B cell (primary cell): ENCODE measurements at regions not wholly inside any gene's neighbourhood (a gene's known extent, or its start where the extent isn't known, plus 50 kb on each side); places are given as distances from the start of the nearest gene placed in this dataset.

ENCODE experiments used
- ATAC-seq: fragments of 200-7000 bp; cut with Tn5 transposase; one replicate; pipeline ENCODE4 v1.10.0; 2021; ENCODE audit warnings: low read depth, mild to moderate bottlenecking, moderate number of reproducible peaks, moderate library complexity
- CTCF ChIA-PET: fragments of 350-600 bp; sonication (Branson Sonifier 250); formaldehyde crosslinking; loops from one replicate; lab custom pipeline; 2021; ENCODE audit warnings: antibody characterized with exemption, inconsistent platforms; lab: Charles Lee
- POLR2A ChIA-PET: fragments of 350-600 bp; sonication (Branson Sonifier 250); formaldehyde crosslinking; loops from one replicate; lab custom pipeline; 2021; ENCODE audit warnings: antibody characterized with exemption; lab: Charles Lee
- DNase-seq: peaks from one replicate; pipeline ENCODE4 v3.0.0; 2013
- H2AFZ ChIP-seq: 2 replicates; pipeline ENCODE4 v1.6.1; 2012; ENCODE audit warnings: mild to moderate bottlenecking, low read depth, low read length; ENCODE audit not compliant: insufficient read depth, poor library complexity, severe bottlenecking
- H3K27ac ChIP-seq, 2 donors: 1 replicate in 1 of 2; 2 replicates in 1 of 2; pipeline ENCODE4 v1.5.1; 2012 to 2013; ENCODE audit warnings: low read length in 2 of 2, mild to moderate bottlenecking in 2 of 2, moderate library complexity in 1 of 2
- H3K27me3 ChIP-seq, 4 experiments: fragments of 200-600 bp in 1 of 4; sonication (generic) in 1 of 4; replicated peaks in 1 of 4; 1 replicate in 2 of 4; 2 replicates in 2 of 4; pipeline versions ENCODE4 v1.6.1 to v1.7.0; 2013 to 2016; ENCODE audit warnings: low read length in 3 of 4, mild to moderate bottlenecking in 2 of 4, mixed read lengths in 1 of 4, moderate library complexity in 1 of 4; ENCODE audit not compliant: insufficient read depth in 4 of 4, control insufficient read depth in 3 of 4; ENCODE audit errors: control extremely low read depth in 1 of 4
- H3K36me3 ChIP-seq, 2 experiments: replicated peaks in 1 of 2; 1 replicate in 1 of 2; 2 replicates in 1 of 2; pipeline versions ENCODE4 v1.6.1 to v1.7.1; 2013; ENCODE audit warnings: low read length in 1 of 2; ENCODE audit not compliant: insufficient read depth in 2 of 2, control insufficient read depth in 1 of 2; ENCODE audit errors: control extremely low read depth in 1 of 2, extremely low read depth in 1 of 2
- H3K4me1 ChIP-seq, 2 donors: fragments of 200-600 bp in 1 of 2; sonication (generic) in 1 of 2; 1 replicate in 1 of 2; 2 replicates in 1 of 2; pipeline versions ENCODE4 v1.5.1 to v1.6.1; 2013 to 2017; ENCODE audit warnings: low read length in 2 of 2; ENCODE audit not compliant: control insufficient read depth in 2 of 2, insufficient read depth in 2 of 2
- H3K4me2 ChIP-seq: replicated peaks from 2 replicates; pipeline ENCODE3; 2012; ENCODE audit warnings: mild to moderate bottlenecking, low read depth, low read length; ENCODE audit not compliant: poor library complexity, severe bottlenecking
- H3K4me3 ChIP-seq, 5 experiments: fragments of 200-600 bp in 1 of 5; sonication (generic) in 1 of 5; 1 replicate in 3 of 5; 2 replicates in 2 of 5; pipeline versions ENCODE4 v1.5.1 to v1.7.0; 2011 to 2016; ENCODE audit warnings: low read length in 4 of 5, mild to moderate bottlenecking in 4 of 5, low read depth in 2 of 5, control low read depth in 1 of 5, moderate library complexity in 1 of 5; ENCODE audit not compliant: insufficient read depth in 1 of 5; ENCODE audit errors: control extremely low read depth in 1 of 5, extremely low read depth in 1 of 5
- H3K79me2 ChIP-seq: fragments of 200-600 bp; sonication (generic); one replicate; pipeline ENCODE4 v1.6.0; 2016; ENCODE audit warnings: low read length; ENCODE audit not compliant: control insufficient read depth, insufficient read depth
- H3K9ac ChIP-seq: fragments of 200-600 bp; sonication (generic); 2 replicates; pipeline ENCODE4 v1.6.1; 2017; ENCODE audit warnings: mild to moderate bottlenecking, low read length, moderate library complexity
- H3K9me3 ChIP-seq, 3 donors: one replicate each; pipeline versions ENCODE4 v1.6.1 to v1.7.1; 2013; ENCODE audit warnings: low read length in 2 of 3; ENCODE audit not compliant: control insufficient read depth in 2 of 3, insufficient read depth in 1 of 3; ENCODE audit errors: control extremely low read depth in 1 of 3
- H4K20me1 ChIP-seq: 2 replicates; pipeline ENCODE4 v1.6.0; 2012; ENCODE audit warnings: mild to moderate bottlenecking, low read length; ENCODE audit not compliant: insufficient read depth, control insufficient read depth, poor library complexity, severe bottlenecking
- H3K27ac Mint-ChIP-seq: one replicate; pipeline ENCODE4 v1.8.0; 2021; ENCODE audit warnings: mixed read lengths
- H3K27me3 Mint-ChIP-seq: one replicate; pipeline ENCODE4 v1.8.0; 2021; ENCODE audit warnings: mixed read lengths
- H3K4me1 Mint-ChIP-seq: one replicate; pipeline ENCODE4 v1.8.0; 2021; ENCODE audit warnings: mixed read lengths
- H3K4me3 Mint-ChIP-seq: one replicate; pipeline ENCODE4 v1.8.0; 2021; ENCODE audit warnings: mixed read lengths
- H3K9me3 Mint-ChIP-seq: one replicate; pipeline ENCODE4 v1.8.0; 2022; ENCODE audit warnings: mixed read lengths; ENCODE audit not compliant: insufficient read depth
- EZH2 ChIP-seq: IDR thresholded peaks from 2 replicates; pipeline ENCODE4 v1.6.1; 2012; ENCODE audit warnings: borderline replicate concordance, low read depth, mild to moderate bottlenecking, moderate library complexity, low read length; ENCODE audit not compliant: insufficient read depth, poor library complexity, severe bottlenecking
- WGBS: methylation state at CpG from one replicate; pipeline ENCODE4 v1.1.5; 2013; ENCODE audit warnings: missing lambda C conversion rate; ENCODE audit not compliant: insufficient coverage; 5-methylcytosine and 5-hydroxymethylcytosine counted together
- intact Hi-C: fragments of 100-400 bp; cut with micrococcal nuclease; formaldehyde crosslinking; loops from one replicate; pipeline ENCODE4 v1.10.0; 2022
- TF ChIP-seq, protein P1 (sequence below): fragments of 200-600 bp; IDR thresholded peaks from one replicate; pipeline ENCODE4 v1.8.0; 2022; ENCODE audit warnings: antibody characterized with exemption, mild to moderate bottlenecking

DNA sequence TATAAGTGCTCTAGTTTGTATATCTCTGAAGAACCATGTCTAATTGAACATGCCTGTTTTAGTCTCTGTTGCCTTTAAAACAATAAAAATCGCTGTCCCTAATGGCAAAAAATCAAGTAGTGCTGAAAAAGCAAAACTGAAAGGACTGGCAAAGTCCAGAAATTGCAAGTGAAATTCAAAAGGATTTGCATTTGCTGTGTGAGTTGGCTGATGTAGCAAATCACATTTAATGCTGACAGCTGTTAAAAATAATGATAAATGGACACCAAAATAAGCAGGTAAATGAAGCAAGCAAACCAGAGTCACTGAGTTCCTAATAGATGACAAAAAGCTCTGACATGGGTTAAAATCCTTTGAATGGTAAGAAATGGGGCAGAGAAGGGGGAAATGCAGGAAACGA is 874.1 kb downstream of the GRM8 start:
- Histone ChIP-seq H3K36me3 (no peaks in the 10 kb centered on the region), H3K4me1 (no peaks in the 10 kb centered on the region), H3K9ac (no peak overlapping the region), H3K4me2 (no peak overlapping the region), H3K4me3 (no peak overlapping the region), H3K79me2 (no peaks in the 10 kb centered on the region), H2AFZ (no peak overlapping the region), H3K9me3 (peaks cover 0 to 2% (median 0%) of the 10 kb centered on the region in 3 donors), H3K27me3 (no peaks in the 10 kb centered on the region), H3K27ac (no peak overlapping the region), H4K20me1 (no peaks in the 10 kb centered on the region)
- DNase-seq (no peak), ATAC-seq (no peak)
- 57% methylated on average over 1 of the region's 2 CpGs for WGBS
- H3K4me1 Mint-ChIP-seq, result no peaks in the 10 kb centered on the region
- ChIA-PET POLR2A (no interaction called here), CTCF (no interaction called here)
- no peak overlapping the region for H3K27ac Mint-ChIP-seq
- no peak overlapping the region for H3K4me3 Mint-ChIP-seq
- no peak for TF ChIP-seq EZH2
- TF ChIP-seq, protein P1, sequence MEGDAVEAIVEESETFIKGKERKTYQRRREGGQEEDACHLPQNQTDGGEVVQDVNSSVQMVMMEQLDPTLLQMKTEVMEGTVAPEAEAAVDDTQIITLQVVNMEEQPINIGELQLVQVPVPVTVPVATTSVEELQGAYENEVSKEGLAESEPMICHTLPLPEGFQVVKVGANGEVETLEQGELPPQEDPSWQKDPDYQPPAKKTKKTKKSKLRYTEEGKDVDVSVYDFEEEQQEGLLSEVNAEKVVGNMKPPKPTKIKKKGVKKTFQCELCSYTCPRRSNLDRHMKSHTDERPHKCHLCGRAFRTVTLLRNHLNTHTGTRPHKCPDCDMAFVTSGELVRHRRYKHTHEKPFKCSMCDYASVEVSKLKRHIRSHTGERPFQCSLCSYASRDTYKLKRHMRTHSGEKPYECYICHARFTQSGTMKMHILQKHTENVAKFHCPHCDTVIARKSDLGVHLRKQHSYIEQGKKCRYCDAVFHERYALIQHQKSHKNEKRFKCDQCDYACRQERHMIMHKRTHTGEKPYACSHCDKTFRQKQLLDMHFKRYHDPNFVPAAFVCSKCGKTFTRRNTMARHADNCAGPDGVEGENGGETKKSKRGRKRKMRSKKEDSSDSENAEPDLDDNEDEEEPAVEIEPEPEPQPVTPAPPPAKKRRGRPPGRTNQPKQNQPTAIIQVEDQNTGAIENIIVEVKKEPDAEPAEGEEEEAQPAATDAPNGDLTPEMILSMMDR, result no peak
- intact Hi-C loops, result no loop called here
- no peaks in the 10 kb centered on the region for H3K9me3 Mint-ChIP-seq
- no peaks in the 10 kb centered on the region for H3K27me3 Mint-ChIP-seq

DNA sequence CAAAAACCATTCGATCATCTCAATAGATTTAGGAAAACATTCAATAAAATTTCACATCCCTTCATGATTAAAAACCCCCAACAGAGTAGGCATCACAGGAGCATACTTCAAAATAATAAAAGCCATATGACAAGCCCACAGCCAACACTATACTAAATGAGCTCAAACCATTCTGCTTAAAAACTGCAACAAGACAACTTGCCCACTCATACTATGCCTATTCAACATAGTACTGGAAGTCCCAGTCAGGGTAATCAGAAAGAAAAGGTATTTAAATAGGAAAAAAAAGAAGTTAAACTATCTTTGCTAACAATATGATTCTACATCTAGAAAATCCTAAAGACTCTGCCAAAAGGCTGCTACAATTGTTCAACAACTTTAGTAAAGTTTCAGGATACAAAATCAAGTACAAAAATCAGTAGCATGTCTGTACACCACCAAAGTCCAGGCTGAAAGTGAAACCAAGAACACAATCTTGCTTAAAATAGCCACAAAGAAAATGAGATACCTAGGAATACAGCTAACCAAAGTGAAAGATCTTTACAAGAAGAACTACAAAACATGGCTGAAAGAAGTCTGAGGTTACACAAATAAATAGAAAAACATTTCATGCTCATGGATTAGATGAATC is 882.6 kb downstream of the GRM8 start:
- no peak overlapping the region for H3K4me3 ChIP-seq
- no peaks in the 10 kb centered on the region for H4K20me1 ChIP-seq
- ATAC-seq (no peak), DNase-seq (no peak)
- H2AFZ ChIP-seq, result no peak overlapping the region
- no peak overlapping the region for H3K9ac ChIP-seq
- H3K4me3 Mint-ChIP-seq, result no peak overlapping the region
- no peaks in the 10 kb centered on the region for H3K27me3 Mint-ChIP-seq
- intact Hi-C loops, result no loop called here
- ChIA-PET POLR2A (no interaction called here), CTCF (no interaction called here)
- WGBS, result 100% methylated on average over 1 of the region's 1 CpG
- peaks cover 0 to 2% (median 0%) of the 10 kb centered on the region in 3 donors for H3K9me3 ChIP-seq
- H3K27me3 ChIP-seq, result no peaks in the 10 kb centered on the region
- no peak overlapping the region for H3K4me2 ChIP-seq
- no peaks in the 10 kb centered on the region for H3K4me1 ChIP-seq
- no peak overlapping the region for H3K27ac Mint-ChIP-seq
- H3K9me3 Mint-ChIP-seq, result peaks cover 4% of the 10 kb centered on the region
- no peaks in the 10 kb centered on the region for H3K79me2 ChIP-seq
- no peaks in the 10 kb centered on the region for H3K36me3 ChIP-seq
- TF ChIP-seq EZH2, result no peak
- TF ChIP-seq, protein P1, result no peak
- H3K27ac ChIP-seq, result no peak overlapping the region
- H3K4me1 Mint-ChIP-seq, result no peaks in the 10 kb centered on the region
